ENCODE measurements at regions not wholly inside any gene's neighbourhood (a gene's known extent, or its start where the extent isn't known, plus 50 kb on each side); places are given as distances from the start of the nearest gene placed in this dataset.

DNA sequence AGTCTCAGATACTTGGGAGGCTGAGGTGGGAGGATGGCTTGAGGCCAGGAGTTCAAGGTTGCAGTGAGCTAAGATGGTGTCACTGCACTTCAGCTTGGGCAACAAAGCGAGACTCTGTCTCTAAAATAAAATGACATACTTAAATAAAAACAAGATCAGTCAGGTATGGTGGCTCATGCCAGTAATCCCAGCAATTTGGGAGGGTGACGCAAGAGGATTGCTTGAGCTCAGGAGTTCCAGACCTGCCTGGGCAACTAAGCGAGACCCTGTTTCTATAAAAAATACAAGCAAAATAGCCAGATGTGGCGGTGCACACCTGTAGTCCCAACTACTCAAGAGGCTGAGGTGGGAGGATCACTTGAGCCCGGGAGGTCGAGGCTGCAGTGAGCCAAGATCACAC, 149.6 kb downstream of the ZFP64 start:
- no peak for TF ChIP-seq POLR2AphosphoS5 (IDR thresholded peaks at IDR 0.05)
- TF ChIP-seq CTCF (IDR thresholded peaks at IDR 0.05): no peak
- no peak for TF ChIP-seq POLR2A (IDR thresholded peaks at IDR 0.05)
